GM23338 (cell line): ENCODE measurements at regions not wholly inside any gene's neighbourhood (a gene's known extent, or its start where the extent isn't known, plus 50 kb on each side); places are given as distances from the start of the nearest gene placed in this dataset.

Experiments used
- REST ChIP-seq: IDR thresholded peaks from one replicate; pipeline ENCODE4 v1.6.1; 2018; ENCODE audit warnings: antibody characterized with exemption; ENCODE audit not compliant: unreplicated experiment

GRCh38 chr4:42708625-42709024 is 51.7 kb upstream of the ATP8A1 start (continued):
- no peak for TF ChIP-seq REST
